NCI-H2081 treated with DMSO at 0.1 percent for 48 hours (cell line): ENCODE measurements at regions not wholly inside any gene's neighbourhood (a gene's known extent, or its start where the extent isn't known, plus 50 kb on each side); places are given as distances from the start of the nearest gene placed in this dataset.

ENCODE experiments used
- DNase-seq: peaks from one replicate; lab custom pipeline; 2025; lab: John Stamatoyannopoulos, UW

DNA sequence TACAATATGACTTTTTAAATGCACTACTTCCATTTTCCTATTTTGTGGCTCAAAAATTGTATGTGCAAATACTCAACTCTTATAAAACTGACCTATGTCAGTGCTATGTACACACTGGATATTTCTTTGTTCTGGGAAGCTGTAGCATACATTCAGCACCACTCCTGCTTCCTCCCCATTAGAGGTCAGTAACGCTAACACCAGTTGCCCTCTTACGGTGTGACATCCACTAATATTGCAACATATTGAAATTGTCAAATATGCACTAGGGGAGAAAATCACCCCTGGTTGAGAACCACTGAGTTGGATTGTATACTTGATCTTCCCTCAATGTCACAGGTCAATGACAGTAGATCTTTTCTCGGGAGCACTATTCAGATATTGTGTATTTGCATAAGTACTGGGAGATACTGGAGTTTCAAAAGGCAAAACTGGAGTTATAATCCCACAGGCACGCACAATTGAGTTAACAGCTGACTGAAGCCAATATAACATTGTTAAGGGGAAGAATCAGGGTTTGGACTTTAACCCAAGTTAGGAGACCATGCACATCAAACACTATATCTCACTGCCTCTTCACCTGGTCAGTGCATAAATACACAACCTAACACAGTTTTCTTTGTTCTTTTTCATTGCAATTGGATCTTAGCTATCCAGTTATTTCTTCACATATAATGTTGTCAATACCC, 1276.5 kb upstream of the MIR17HG start:
- DNase-seq, result no peak

GRCh38 chr13:90084684-90085290, 1262.7 kb upstream of the MIR17HG start:
- DNase-seq, result no peak

GRCh38 chr13:90089051-90089450, 1258.4 kb upstream of the MIR17HG start:
- DNase-seq, result no peak

DNA sequence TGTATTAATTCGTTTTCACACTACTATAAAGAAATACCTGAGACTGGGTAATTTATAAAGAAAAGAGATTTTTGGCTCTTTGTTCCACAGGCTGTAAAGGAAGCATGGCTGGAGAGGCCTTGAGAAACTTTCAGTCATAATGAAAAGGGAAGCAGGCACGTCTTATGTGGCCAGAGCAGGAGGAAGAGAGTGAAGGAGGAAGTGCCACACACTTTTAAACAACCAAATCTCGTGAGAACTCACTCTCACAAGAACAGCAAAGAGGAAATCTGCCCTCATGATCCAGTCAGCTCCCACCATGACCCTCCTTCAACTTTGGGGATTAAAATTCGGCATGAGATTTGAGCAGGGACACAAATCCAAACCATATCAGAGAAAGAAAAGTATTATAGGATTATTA, 1255.9 kb upstream of the MIR17HG start:
- DNase-seq, result no peak

DNA sequence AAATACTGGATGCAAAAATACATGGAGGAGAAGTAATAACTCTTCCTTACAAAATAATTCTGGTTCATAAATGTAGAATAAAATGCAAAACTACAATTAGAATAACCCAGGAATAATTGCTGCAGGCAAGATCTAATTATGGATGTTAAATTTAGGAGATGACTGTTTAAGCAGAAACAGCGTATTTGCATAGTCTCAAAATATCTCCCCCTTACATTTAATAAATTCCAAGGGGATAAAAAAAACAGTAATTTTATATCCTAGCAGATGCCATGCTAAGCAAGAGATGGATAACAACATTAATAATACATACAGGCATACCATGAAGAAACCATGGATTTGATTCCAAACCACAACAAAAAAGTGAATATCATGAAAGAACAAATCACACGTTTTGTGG, 1253.1 kb upstream of the MIR17HG start:
- DNase-seq, result no peak

DNA sequence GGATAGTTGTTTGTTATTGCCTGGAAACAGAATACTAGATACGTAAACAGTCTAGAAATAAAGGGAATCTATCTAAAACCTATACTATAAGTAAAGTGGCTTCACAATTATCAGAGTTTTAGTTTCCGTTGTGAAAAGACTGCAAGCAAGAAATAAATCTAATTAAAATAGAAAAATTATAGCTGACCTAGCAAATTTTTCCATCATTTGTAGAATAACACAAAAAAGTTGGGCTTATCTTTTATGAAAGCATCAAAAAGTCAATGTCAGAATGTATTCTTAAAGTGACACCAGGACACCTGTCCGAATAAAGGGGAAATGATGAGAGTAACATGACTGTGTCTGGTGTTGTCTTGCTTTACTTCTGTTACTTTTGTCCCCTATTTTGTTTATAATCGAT, 1248.9 kb upstream of the MIR17HG start:
- DNase-seq, result no peak

DNA sequence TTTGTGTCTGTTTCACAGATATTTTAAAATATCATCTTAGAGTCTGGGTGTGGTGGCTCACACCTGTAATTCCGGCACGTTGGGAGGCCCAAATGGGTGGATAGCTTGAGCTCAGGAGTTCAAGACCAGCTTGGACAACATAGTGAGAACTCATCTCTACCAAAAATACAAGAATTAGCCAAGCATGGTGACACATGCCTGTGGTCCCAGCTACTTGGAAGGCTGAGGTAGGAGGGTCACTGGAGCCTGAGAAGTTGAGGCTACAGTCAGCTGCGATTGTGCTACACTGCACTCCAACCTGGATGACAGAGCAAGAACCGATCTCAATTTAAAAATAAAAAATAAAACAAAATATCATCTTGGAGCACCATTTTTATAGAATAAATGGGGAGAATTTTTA, 1247.6 kb upstream of the MIR17HG start:
- DNase-seq, result no peak

GRCh38 chr13:90103099-90103784, 1244.2 kb upstream of the MIR17HG start:
- no peak for DNase-seq

DNA sequence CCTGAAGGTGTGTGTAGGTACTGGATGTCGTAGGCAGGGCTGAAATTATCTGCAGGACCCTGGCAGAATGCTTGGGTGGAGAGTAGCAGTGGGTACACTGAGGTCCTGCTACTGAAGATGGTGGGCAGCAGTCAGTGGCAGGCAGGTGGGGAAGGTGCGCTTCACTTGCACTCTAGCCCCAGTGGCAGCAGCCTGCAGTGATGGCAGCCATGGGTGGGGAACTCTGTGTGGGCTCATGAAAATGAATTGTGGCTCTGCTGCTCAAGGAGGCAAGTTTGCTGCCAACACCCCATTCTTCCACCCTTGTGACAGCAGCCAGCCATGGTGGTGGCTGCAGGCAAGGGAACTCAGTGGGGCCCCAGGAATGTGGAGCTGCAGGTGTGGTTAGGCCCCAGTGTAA, 1242.7 kb upstream of the MIR17HG start:
- DNase-seq, result no peak

GRCh38 chr13:90105276-90105675, 1242.2 kb upstream of the MIR17HG start:
- no peak for DNase-seq

DNA sequence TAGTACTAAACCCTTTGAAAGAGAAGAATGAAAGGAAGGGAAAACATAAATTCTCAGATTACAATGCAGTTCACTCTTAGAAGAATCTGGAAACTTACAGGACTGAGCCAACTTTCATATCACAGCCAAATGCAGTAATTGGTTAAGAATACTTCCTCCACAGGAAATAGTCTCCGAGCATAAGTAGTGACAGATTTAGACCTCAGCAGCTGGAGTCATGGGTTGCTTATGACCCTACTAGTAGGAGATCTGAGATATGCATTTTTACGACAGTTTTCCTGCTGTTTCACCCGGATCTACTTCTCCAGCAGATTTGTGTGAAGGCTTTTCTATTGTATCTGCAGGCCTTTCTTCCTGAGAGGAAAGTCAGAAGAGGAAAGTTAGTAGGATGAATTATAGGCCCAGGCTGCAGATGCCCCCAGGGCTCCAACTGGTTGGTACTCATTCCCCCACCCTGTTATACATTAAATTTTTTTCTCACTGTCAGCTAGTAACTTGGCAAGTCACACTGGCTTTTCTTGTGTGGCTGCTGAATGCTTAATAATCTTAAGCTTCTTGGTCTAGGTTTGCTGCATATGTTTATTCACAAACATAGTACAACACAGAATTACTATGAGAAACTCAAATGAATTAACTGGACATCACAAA, 1241.5 kb upstream of the MIR17HG start:
- no peak for DNase-seq

GRCh38 chr13:90107661-90108060, 1239.8 kb upstream of the MIR17HG start:
- no peak for DNase-seq

DNA sequence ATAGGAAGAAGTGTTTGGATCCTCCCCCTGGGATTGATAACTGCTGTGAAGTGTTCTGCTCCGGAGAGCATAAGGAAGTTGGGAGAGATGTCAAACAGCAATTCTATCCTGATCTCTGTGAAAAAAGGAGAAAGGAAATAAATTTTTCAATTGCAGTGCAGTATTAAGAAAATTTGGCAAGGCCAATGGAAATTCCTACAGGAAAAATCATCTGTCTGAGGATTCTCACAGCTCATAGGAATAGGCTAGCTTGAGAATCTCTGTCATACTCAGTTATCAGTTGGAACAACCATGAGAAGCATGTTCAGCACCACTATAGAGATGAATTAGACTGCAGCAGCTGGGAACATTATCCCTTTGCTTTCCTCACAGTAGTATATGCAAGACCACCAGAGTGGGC, 1238.9 kb upstream of the MIR17HG start:
- no peak for DNase-seq

DNA sequence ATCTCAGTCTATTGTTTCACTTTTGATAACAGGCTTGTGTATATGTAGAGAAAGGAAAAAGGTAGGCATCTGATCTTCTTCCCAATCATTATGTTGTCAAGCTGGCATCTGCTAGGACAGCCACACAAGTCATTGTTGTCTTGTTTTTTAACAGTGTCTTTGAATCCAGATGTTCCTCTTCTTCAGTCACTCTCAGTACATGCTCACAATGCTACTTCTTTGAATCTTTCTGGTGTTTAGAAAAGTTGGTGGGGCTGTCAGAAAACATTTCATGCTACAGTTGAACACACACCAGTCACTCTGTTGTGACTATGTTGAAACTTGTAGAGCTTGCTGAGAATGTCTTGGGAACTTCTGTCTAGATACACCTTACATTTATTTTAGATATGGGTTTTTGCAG, 1231.4 kb upstream of the MIR17HG start:
- DNase-seq, result no peak

DNA sequence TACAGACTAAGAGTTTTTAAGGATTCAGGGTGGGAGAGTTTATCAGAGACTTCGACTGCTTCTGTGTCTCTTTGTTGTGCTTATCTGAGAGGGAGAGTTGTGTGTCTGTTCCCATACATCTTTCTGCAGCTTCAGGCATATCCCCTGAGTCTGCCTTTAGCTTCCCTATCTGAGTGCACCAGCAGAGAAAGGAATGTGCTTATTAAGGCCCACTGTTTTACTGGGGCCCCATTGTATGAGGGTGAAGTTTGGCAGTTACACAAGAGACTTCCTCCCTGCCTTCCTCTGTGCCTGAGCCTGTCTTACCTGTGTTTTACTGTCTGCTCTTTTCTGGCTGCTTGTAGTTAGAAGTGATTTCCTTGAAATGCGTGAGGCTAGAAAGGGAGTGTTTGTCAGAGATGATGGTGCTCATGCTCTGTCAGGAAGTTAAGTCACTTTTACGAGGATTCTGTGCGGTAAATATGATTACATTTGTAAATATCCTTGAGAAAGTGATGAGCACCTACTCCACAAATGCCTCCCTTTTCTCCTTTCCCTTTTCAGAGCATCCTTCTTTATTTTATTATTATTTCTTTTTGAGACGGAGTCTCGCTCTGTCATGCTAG, 1228.9 kb upstream of the MIR17HG start:
- DNase-seq, result no peak

DNA sequence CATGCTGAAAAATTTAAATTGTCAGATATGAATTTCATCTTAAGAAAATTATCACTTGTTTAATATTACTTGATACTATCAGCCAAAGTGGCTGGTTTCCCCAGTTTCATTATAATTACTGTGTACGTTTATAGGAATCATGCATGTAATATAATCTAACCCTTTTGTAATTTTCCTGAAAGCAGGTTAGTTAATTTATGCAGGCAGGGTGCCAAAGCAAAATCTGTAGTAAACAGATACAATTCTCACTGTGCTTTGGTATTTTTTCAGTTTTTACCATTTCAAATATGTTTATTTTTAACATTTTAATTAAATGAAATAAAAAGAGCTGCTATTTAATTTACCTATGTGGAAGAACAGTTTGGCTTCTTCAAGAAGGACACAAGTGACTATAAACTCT, 1227.5 kb upstream of the MIR17HG start:
- peak; percentile 2 for DNase-seq

GRCh38 chr13:90121784-90122183, 1225.7 kb upstream of the MIR17HG start:
- no peak for DNase-seq

DNA sequence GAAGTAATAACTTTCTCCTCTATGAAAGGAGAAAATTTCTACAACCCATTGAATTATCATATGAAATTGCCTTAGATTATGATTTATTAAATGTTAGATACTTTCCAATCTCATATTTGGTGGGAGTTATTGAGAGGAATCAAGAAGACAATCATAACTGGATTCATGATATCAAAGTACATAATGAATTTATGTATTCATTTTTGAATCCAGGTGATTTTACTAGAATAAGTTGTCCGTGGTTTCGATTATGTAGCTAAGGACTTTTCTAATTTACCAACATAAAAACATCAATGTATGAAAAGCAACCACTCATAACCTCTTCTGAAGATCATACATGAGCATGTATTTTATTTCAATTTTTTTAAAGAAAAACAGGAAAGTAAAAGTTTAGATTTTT, 1225.0 kb upstream of the MIR17HG start:
- no peak for DNase-seq

GRCh38 chr13:90135558-90135957, 1211.9 kb upstream of the MIR17HG start:
- no peak for DNase-seq

DNA sequence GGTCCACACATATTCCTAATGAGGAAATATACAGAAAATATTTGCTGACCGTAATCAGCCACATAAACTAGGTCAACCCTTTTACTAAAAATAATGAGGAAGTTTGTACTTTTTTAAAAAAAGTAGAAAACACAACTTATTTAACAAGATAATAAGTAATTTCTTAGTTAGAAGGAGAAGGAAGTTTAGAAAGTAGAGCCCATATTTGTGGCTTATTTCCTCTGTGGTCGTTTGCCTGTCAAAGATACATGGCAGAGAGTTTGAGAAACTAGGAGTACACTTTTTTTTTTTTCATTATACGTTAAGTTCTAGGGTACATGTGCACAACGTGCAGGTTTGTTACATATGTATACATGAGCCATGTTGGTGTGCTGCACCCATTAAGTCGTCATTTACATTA, 1205.2 kb upstream of the MIR17HG start:
- no peak for DNase-seq

DNA sequence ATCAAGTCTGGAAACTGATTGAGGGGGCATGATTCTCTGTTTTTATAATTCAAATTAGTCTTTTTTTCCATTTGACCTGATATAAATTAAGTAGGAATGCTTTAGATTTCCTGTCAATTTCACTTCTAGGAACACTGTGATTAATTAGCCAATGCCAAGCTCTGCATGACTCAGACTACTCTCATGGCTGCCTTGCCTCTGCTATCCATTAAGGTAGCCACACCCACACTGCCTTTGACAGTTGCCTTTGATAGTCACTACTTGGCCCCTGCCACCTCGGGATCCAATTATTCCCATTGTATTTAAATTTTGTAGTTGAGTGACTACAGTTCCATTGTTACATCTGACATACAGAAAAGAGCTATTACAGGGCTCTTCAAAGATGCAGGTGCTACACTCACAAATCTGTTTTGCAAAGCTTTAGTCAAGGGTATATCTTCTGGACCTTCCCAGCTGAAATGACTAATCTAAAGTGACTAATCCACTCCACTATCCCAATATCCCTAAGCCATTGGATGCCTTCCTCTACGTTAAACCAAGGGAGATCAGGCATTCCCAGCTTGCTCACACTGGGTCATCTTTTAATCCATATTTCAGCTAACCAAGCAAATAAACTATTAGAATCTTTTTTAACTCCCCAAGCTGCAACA, 1193.1 kb upstream of the MIR17HG start:
- DNase-seq, result no peak

DNA sequence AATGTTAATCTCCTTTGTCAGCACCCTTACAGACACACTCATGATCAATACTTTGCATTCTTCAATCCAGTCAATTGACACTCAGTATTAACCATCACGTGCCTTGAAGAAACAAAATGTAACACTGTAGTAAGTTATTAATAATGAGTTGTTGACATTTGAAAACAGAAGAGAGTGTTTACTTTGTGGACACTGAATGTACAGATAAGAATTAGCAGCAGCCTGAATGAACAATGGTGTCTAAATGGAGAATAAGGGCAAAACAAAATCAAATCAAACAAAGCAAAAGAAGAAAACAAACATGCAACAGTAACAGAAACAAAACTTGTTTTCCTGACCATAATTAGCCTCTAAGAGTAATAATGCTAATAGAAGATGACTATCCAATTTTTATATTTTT, 1191.1 kb upstream of the MIR17HG start:
- no peak for DNase-seq
